ENCODE measurements at regions not wholly inside any gene's neighbourhood (a gene's known extent, or its start where the extent isn't known, plus 50 kb on each side); places are given as distances from the start of the nearest gene placed in this dataset.

DNA sequence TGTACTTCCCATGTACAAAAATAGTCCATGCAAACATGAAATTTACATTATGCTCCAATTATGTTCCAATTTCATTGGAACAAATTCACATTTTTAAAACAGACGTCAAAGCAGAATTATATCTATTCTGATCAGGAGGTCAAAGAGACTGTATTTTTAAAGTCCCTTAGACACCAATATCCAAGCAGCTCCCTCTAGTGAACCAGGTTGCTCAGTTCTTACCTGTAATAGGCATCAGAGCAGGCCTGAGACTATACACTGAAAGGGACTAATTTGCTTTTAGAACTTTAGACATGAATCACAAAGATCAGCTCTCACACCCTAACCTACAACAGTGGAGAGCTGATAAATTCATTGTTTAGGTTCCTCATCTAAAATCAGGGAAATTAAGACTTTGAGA lies 273.9 kb downstream of the MBD2 start:
- peaks cover 4% of the 10 kb centered on the region for H3K27me3 Mint-ChIP-seq
- no peaks in the 10 kb centered on the region for H3K36me3 Mint-ChIP-seq (ENCODE audit: low read depth)
- no peaks in the 10 kb centered on the region for H3K9me3 Mint-ChIP-seq
- ChIA-PET POLR2A (no interaction called here), CTCF (no interaction called here)
- H3K4me1 Mint-ChIP-seq, result no peaks in the 10 kb centered on the region
- intact Hi-C loops (cut with micrococcal nuclease), result no loop called here
- ATAC-seq (ENCODE audit: low read depth) (no peak), DNase-seq (no peak)
- no peak overlapping the region for H3K4me3 Mint-ChIP-seq
- TF ChIP-seq, protein P1, sequence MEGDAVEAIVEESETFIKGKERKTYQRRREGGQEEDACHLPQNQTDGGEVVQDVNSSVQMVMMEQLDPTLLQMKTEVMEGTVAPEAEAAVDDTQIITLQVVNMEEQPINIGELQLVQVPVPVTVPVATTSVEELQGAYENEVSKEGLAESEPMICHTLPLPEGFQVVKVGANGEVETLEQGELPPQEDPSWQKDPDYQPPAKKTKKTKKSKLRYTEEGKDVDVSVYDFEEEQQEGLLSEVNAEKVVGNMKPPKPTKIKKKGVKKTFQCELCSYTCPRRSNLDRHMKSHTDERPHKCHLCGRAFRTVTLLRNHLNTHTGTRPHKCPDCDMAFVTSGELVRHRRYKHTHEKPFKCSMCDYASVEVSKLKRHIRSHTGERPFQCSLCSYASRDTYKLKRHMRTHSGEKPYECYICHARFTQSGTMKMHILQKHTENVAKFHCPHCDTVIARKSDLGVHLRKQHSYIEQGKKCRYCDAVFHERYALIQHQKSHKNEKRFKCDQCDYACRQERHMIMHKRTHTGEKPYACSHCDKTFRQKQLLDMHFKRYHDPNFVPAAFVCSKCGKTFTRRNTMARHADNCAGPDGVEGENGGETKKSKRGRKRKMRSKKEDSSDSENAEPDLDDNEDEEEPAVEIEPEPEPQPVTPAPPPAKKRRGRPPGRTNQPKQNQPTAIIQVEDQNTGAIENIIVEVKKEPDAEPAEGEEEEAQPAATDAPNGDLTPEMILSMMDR (IDR thresholded peaks at IDR 0.05), result no peak
- no peak overlapping the region for H3K27ac Mint-ChIP-seq

DNA sequence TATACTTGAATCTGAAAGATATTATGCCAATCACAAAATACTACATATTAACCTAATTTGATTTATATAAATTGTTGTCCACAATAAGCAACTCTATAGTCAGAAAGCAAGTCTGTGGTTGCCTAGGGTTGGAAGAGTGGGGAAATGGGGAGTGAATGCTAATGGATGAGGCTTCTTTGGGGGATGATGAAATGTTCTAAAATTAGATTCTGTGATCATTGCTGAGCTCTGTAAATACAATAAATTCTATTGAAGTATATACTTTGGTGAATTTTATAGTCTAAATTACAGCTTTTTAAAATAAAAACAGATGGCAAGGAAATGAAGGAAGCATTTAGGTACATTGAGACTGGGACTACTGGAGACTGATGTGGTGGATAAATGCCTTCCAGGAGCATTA lies 275.5 kb downstream of the MBD2 start:
- no peak overlapping the region for H3K27ac Mint-ChIP-seq
- TF ChIP-seq, protein P1 (IDR thresholded peaks at IDR 0.05), result no peak
- intact Hi-C loops (cut with micrococcal nuclease), result no loop called here
- H3K4me1 Mint-ChIP-seq, result no peaks in the 10 kb centered on the region
- H3K27me3 Mint-ChIP-seq, result peaks cover 4% of the 10 kb centered on the region
- ATAC-seq (ENCODE audit: low read depth) (no peak), DNase-seq (no peak)
- H3K4me3 Mint-ChIP-seq, result no peak overlapping the region
- peaks cover 7% of the 10 kb centered on the region for H3K9me3 Mint-ChIP-seq
- CTCF ChIA-PET, result no interaction called here
- POLR2A ChIA-PET, result no interaction called here
- H3K36me3 Mint-ChIP-seq (ENCODE audit: low read depth), result no peaks in the 10 kb centered on the region

DNA sequence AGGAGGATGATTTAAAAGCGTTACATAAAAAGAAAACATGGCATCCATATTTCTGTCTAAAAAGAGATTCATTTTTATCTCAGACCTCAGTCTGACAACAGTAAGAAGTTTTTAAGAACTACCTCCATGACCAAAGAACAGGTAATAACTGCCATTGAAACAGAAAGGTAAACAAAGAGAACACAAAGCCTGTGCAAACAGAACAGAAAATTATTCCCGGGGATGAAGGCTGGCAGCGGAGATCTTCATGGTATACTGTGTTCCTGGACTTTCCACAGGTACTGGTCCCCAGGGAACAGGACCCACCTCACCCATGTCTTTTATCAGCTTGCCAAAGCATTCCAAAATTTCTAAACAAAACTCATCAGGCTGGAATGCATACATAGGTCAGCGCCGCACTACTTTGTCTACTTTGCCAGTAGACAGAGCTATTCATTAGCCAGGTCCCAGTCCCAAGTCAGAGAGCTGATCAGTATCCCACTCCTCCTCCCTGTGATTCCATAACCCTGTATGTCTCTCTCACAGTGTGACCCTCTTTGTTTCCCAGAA lies 277.3 kb downstream of the MBD2 start:
- peaks cover 8% of the 10 kb centered on the region for H3K9me3 Mint-ChIP-seq
- intact Hi-C loops (cut with micrococcal nuclease), result no loop called here

DNA sequence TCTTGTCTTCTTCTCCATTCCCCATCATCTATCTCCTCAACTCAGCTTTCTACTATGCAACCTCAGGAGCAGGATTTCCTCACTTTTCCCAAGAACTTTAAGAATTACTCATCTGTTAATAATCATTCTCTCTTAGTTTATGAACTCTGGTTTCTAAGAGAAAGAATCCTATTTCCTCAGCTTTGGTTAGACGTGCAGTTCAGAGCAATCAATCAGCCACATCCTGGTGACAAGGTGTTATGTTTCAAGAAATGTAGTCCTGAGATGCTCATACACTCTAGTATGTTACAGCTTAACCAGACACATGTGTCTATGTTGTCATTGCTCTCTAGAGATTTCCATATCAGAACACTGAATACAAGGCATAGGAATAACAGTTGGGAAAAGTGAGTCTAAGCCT lies 277.9 kb downstream of the MBD2 start:
- no peaks in the 10 kb centered on the region for H3K36me3 Mint-ChIP-seq (ENCODE audit: low read depth)
- peaks cover 8% of the 10 kb centered on the region for H3K9me3 Mint-ChIP-seq
- intact Hi-C loops (cut with micrococcal nuclease), result no loop called here
- no peaks in the 10 kb centered on the region for H3K4me1 Mint-ChIP-seq
- ChIA-PET POLR2A (no interaction called here), CTCF (no interaction called here)
- no peak for DNase-seq
- TF ChIP-seq, protein P1 (IDR thresholded peaks at IDR 0.05), result no peak
- no peak for ATAC-seq (ENCODE audit: low read depth)
- H3K4me3 Mint-ChIP-seq, result no peak overlapping the region
- peaks cover 2% of the 10 kb centered on the region for H3K27me3 Mint-ChIP-seq
- no peak overlapping the region for H3K27ac Mint-ChIP-seq

More for the DNA sequence above, 277.3 kb downstream of the MBD2 start:
- no peaks in the 10 kb centered on the region for H3K4me1 Mint-ChIP-seq
- ATAC-seq (ENCODE audit: low read depth) (no peak), DNase-seq (no peak)
- H3K27ac Mint-ChIP-seq, result no peak overlapping the region
- H3K36me3 Mint-ChIP-seq (ENCODE audit: low read depth), result no peaks in the 10 kb centered on the region
- H3K4me3 Mint-ChIP-seq, result no peak overlapping the region
- H3K27me3 Mint-ChIP-seq, result peaks cover 3% of the 10 kb centered on the region
- POLR2A ChIA-PET, result no interaction called here
- TF ChIP-seq, protein P1 (IDR thresholded peaks at IDR 0.05), result no peak
- CTCF ChIA-PET, result no interaction called here

DNA sequence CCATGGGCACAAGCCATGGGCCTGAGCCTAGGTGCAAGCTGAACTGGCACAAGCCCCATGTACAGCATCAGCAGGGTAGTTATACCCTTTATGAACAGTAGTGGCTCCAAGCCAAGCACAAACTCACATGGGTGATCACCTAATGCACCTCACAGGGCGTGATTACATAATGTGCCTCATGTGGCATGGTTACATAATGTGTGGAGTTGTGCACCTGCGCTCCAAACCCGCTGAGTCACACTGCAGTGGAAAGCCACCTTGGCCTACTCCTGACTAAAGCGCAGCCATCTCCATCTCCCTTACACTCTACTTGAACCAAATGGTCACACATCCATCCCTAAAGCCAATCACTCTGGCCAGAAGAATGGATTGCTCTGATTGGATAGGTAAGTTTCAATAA lies 279.7 kb downstream of the MBD2 start:
- Mint-ChIP-seq H3K9me3 (peaks cover 8% of the 10 kb centered on the region), H3K27me3 (peaks cover 2% of the 10 kb centered on the region), H3K4me1 (no peaks in the 10 kb centered on the region), H3K4me3 (no peak overlapping the region), H3K36me3 (ENCODE audit: low read depth) (no peaks in the 10 kb centered on the region), H3K27ac (no peak overlapping the region)
- ChIA-PET CTCF (no interaction called here), POLR2A (no interaction called here)
- ATAC-seq (ENCODE audit: low read depth) (no peak), DNase-seq (no peak)
- intact Hi-C loops (cut with micrococcal nuclease), result no loop called here
- TF ChIP-seq, protein P1 (IDR thresholded peaks at IDR 0.05), result no peak

All from activated B cell treated with CpG ODN at 0.5 μM for 24 hours (primary cell).